Right atrium auricular region (tissue), 2 donors: ENCODE measurements at regions not wholly inside any gene's neighbourhood (a gene's known extent, or its start where the extent isn't known, plus 50 kb on each side); places are given as distances from the start of the nearest gene placed in this dataset.

Experiments used
- DNase-seq: peaks from one replicate; pipeline ENCODE4 v3.0.0-alpha.2; 2019; ENCODE audit warnings: low spot score
- H3K27ac ChIP-seq, 2 donors: fragments of 200-600 bp; sonication (generic); 1 replicate in 1 of 2; 2 replicates in 1 of 2; pipeline ENCODE4 v1.5.1; 2016 to 2019
- H3K27me3 ChIP-seq, 2 donors: fragments of 200-600 bp; sonication (generic); one replicate each; pipeline versions ENCODE4 v1.5.1 to v1.6.0; 2017 to 2019
- H3K36me3 ChIP-seq: fragments of 200-600 bp; sonication (generic); one replicate; pipeline ENCODE4 v1.5.1; 2016
- H3K4me1 ChIP-seq, 2 donors: fragments of 200-600 bp; sonication (generic); one replicate each; pipeline versions ENCODE4 v1.5.1 to v1.6.0; 2017 to 2019
- H3K4me3 ChIP-seq, 2 donors: fragments of 200-600 bp; sonication (generic); 1 replicate in 1 of 2; 2 replicates in 1 of 2; pipeline ENCODE4 v1.5.1; 2017 to 2019; ENCODE audit warnings: mild to moderate bottlenecking in 1 of 2, moderate library complexity in 1 of 2
- H3K9me3 ChIP-seq, 2 donors: fragments of 200-600 bp; sonication (generic); one replicate each; pipeline ENCODE4 v1.5.1; 2019
- TF ChIP-seq, protein P1 (sequence below), 2 donors: fragments of 200-600 bp; sonication (generic); IDR thresholded peaks; one replicate each; pipeline ENCODE4 v1.5.1; 2019; ENCODE audit warnings: antibody characterized with exemption in 2 of 2

DNA sequence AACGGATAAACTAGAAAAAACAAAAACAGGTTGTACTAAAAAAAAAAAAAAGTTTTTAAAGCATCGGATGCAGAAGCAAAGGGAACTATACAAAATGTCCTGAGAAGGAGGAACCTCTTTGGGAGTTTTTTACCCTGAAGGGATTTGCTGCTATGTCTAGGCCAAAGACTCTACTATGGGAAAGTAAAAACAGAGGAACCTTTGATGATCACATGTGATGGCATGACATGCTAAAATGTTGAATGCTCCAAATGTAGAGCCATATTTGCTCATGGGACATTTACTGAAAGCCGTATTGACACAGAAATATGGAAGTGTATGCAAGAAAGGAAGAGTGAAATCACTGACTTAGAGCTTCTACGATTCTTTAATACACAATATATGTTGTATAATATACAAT is 992.0 kb upstream of the ZEB2 start:
- Histone ChIP-seq H3K9me3 (no peaks in the 10 kb centered on the region), H3K27ac (no peak overlapping the region), H3K4me1 (no peaks in the 10 kb centered on the region), H3K4me3 (no peak overlapping the region), H3K27me3 (no peaks in the 10 kb centered on the region), H3K36me3 (no peaks in the 10 kb centered on the region)
- DNase-seq: no peak
- TF ChIP-seq, protein P1, sequence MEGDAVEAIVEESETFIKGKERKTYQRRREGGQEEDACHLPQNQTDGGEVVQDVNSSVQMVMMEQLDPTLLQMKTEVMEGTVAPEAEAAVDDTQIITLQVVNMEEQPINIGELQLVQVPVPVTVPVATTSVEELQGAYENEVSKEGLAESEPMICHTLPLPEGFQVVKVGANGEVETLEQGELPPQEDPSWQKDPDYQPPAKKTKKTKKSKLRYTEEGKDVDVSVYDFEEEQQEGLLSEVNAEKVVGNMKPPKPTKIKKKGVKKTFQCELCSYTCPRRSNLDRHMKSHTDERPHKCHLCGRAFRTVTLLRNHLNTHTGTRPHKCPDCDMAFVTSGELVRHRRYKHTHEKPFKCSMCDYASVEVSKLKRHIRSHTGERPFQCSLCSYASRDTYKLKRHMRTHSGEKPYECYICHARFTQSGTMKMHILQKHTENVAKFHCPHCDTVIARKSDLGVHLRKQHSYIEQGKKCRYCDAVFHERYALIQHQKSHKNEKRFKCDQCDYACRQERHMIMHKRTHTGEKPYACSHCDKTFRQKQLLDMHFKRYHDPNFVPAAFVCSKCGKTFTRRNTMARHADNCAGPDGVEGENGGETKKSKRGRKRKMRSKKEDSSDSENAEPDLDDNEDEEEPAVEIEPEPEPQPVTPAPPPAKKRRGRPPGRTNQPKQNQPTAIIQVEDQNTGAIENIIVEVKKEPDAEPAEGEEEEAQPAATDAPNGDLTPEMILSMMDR (IDR thresholded peaks at IDR 0.05): no peak

DNA sequence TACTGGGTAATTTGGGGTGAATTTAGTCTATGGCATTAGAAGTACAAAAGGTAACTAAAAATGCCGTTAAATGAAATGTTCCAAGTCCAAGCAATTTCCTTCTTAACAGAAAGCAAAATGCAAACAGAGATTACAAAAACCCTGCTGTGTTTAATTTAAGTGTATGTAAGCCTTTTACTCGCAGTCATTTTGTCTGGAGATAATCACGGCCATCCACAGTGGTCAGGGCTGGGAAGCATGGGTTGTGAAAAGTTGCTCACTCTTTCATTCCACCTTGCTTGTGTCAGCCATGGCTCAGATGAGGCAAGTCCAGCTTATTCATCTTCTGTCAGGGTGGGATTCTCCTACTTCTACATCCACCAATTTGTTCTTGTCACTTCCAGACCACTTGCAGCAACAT is 983.6 kb upstream of the ZEB2 start:
- Histone ChIP-seq H3K4me3 (no peak overlapping the region), H3K4me1 (no peaks in the 10 kb centered on the region), H3K9me3 (no peaks in the 10 kb centered on the region), H3K27ac (no peak overlapping the region), H3K36me3 (no peaks in the 10 kb centered on the region), H3K27me3 (no peaks in the 10 kb centered on the region)
- no peak for DNase-seq
- TF ChIP-seq, protein P1 (IDR thresholded peaks at IDR 0.05): no peak

DNA sequence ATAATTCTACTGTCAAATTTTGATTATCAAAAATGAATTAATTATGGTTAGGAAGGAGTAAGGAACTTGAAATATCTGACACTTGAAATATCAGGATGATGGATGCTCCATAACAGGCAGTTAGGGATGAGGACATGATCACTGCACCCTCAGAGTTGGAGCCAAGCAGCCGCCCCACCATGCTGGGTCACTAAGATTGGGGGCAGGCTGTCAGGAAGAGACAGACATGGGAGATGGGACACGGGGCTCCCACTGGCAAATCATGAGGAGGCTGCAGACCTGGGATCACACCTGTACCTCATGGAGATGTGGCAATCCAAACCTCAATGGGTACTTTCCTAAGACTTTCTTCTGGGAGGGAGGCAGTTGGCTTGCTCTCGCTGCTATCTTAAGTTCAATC is 982.0 kb upstream of the ZEB2 start:
- no peak overlapping the region for H3K4me3 ChIP-seq
- TF ChIP-seq, protein P1 (IDR thresholded peaks at IDR 0.05): no peak
- H3K4me1 ChIP-seq: no peaks in the 10 kb centered on the region
- no peaks in the 10 kb centered on the region for H3K27me3 ChIP-seq
- H3K9me3 ChIP-seq: no peaks in the 10 kb centered on the region
- H3K27ac ChIP-seq: no peak overlapping the region
- H3K36me3 ChIP-seq: no peaks in the 10 kb centered on the region
- DNase-seq: no peak

DNA sequence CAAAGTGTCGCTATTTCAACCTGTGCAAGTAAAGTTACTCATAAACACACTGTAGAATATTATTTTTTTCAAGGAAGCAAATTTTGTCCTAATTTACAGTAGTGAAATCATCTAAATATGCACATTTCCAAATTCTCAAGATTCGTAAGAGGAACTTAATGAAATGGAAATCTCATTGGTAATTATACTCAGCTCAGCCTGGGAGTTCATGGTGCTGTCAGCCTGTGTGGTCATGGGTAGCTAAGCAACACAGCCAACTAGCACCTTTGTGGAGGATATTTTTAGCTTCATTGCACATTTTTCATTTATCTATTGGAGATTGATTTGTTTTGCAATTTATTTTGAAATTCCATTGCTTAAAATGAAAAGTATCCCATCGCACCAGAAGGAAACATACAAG is 975.7 kb upstream of the ZEB2 start:
- no peak overlapping the region for H3K27ac ChIP-seq

DNA sequence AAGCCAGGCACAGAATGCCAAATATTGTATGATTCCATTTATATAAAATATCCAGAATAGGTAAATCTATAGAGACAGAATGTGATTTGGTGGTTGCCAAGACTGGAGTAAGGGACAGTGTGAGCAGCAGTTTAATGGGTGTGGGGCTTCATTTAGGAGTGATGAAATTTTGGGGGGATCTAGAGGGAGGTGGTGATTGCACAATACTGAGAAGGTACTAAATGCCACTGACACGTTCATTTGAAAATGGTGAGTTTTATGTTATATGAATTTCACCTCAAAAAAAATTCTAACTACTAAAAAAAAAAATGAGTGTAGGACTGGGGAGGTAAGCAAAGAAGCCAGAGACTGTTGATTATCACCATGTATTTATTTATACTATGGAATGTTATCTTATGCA is 974.5 kb upstream of the ZEB2 start:
- H3K27ac ChIP-seq: no peak overlapping the region
- H3K4me1 ChIP-seq: no peaks in the 10 kb centered on the region
- H3K27me3 ChIP-seq: no peaks in the 10 kb centered on the region
- H3K4me3 ChIP-seq: no peak overlapping the region
- H3K9me3 ChIP-seq: peaks cover 5 to 16% of the 10 kb centered on the region in 2 donors
- H3K36me3 ChIP-seq: no peaks in the 10 kb centered on the region
- TF ChIP-seq, protein P1 (IDR thresholded peaks at IDR 0.05): no peak
- DNase-seq: no peak

More for the DNA sequence above, 975.7 kb upstream of the ZEB2 start:
- Histone ChIP-seq H3K9me3 (peaks cover 5 to 16% of the 10 kb centered on the region in 2 donors), H3K4me3 (no peak overlapping the region), H3K27me3 (no peaks in the 10 kb centered on the region), H3K36me3 (no peaks in the 10 kb centered on the region), H3K4me1 (no peaks in the 10 kb centered on the region)
- TF ChIP-seq, protein P1 (IDR thresholded peaks at IDR 0.05): no peak
- DNase-seq: no peak

DNA sequence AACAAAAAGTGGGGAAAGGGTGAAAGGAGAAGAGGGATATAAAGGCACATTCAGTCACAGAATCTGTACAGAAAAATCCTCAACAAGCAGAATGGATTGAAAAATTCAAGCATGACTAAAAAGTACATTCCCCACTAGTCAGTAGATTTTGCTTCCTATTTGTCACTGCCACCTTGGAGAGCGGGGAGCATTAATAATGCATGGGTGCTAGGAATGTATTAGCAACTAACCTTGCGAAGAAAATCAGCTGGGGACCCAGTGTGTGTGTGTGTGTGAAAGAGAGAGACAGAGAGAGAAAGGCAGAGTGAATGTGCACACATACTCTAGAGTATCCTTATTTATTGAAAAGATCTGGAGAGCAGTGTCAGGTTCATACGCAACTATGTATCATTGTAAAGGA is 968.7 kb upstream of the ZEB2 start:
- Histone ChIP-seq H3K4me1 (no peaks in the 10 kb centered on the region), H3K36me3 (no peaks in the 10 kb centered on the region), H3K4me3 (no peak overlapping the region), H3K9me3 (peaks cover 5 to 16% of the 10 kb centered on the region in 2 donors), H3K27me3 (no peaks in the 10 kb centered on the region), H3K27ac (no peak overlapping the region)
- no peak for DNase-seq
- TF ChIP-seq, protein P1 (IDR thresholded peaks at IDR 0.05): no peak
